ENCODE measurements at regions not wholly inside any gene's neighbourhood (a gene's known extent, or its start where the extent isn't known, plus 50 kb on each side); places are given as distances from the start of the nearest gene placed in this dataset.

DNA sequence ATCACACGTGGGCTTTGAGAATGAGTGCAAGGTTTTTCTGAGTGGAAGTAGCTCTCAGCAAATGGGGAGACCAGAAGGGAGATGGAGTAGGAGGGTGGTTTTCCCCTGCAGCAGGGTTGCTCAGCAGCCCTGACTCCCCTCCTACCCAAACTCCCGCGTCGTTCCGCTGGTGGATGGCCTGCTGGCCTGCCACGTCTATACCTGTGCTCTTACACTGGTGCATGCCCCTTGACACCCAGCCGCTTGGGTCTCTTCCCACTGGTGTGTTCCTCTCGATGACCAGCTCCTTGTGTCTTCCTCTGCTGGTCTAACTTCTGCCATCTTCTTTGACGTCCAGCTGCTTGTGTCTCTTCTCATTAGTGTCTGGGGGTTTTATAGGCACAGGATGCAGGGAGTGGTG, 1797.9 kb downstream of the NCAM2 start (continued):
- TF ChIP-seq, protein P1, sequence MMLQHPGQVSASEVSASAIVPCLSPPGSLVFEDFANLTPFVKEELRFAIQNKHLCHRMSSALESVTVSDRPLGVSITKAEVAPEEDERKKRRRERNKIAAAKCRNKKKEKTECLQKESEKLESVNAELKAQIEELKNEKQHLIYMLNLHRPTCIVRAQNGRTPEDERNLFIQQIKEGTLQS (CRISPR knock-in tag; conservative IDR thresholded peaks at IDR 0.05): no peak
- TF ChIP-seq JAZF1 (CRISPR knock-in tag; IDR thresholded peaks at IDR 0.05) (no peak), FOXK1 (CRISPR knock-in tag; IDR thresholded peaks at IDR 0.05) (no peak), JUN (CRISPR knock-in tag; IDR thresholded peaks at IDR 0.05) (no peak), CREM (CRISPR knock-in tag; IDR thresholded peaks at IDR 0.05) (no peak), RELA (CRISPR knock-in tag; IDR thresholded peaks at IDR 0.05; ENCODE audit: borderline replicate concordance) (no peak), ZNF121 (CRISPR knock-in tag; IDR thresholded peaks at IDR 0.05) (no peak), ZNF263 (CRISPR knock-in tag; IDR thresholded peaks at IDR 0.05; ENCODE audit: low read depth) (no peak), EMX1 (CRISPR knock-in tag; IDR thresholded peaks at IDR 0.05) (no peak)

DNA sequence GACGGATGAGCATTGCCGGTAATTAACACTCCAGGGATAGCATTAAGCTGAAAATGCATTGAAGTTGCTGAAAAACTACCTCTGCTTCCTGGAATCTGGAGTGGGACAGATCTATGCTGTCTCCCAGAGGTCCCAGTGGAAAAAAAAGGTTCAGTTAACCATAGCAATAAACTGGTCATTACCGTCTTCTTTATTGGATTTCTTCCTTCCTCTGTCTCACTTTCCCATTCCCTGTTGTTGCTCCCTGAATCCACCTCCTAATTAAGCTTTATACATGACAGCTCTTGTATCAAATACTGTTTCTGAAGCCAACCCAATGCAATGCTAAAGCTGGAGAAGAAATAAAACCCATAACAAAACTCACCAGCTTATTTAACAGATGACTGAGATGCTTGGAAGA, 1805.9 kb downstream of the NCAM2 start:
- Mint-ChIP-seq H3K4me1 (no peaks in the 10 kb centered on the region), H3K4me3 (no peak overlapping the region), H3K36me3 (no peaks in the 10 kb centered on the region), H3K27ac (no peak overlapping the region), H3K9me3 (peaks cover 8% of the 10 kb centered on the region), H3K27me3 (ENCODE audit: low read depth) (no peaks in the 10 kb centered on the region)
- DNase-seq (ENCODE audit: low spot score) (no peak), ATAC-seq (no peak)
- CTCF ChIA-PET: no interaction called here
- TF ChIP-seq ATF1 (CRISPR knock-in tag; IDR thresholded peaks at IDR 0.05) (no peak), NFE2L1 (CRISPR knock-in tag; IDR thresholded peaks at IDR 0.05) (no peak), TEAD4 (CRISPR knock-in tag; IDR thresholded peaks at IDR 0.05) (no peak), NR2C2 (CRISPR knock-in tag; IDR thresholded peaks at IDR 0.05) (no peak)
- TF ChIP-seq, protein P2, sequence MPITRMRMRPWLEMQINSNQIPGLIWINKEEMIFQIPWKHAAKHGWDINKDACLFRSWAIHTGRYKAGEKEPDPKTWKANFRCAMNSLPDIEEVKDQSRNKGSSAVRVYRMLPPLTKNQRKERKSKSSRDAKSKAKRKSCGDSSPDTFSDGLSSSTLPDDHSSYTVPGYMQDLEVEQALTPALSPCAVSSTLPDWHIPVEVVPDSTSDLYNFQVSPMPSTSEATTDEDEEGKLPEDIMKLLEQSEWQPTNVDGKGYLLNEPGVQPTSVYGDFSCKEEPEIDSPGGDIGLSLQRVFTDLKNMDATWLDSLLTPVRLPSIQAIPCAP (CRISPR knock-in tag; IDR thresholded peaks at IDR 0.05): no peak
- TF ChIP-seq, protein P3, sequence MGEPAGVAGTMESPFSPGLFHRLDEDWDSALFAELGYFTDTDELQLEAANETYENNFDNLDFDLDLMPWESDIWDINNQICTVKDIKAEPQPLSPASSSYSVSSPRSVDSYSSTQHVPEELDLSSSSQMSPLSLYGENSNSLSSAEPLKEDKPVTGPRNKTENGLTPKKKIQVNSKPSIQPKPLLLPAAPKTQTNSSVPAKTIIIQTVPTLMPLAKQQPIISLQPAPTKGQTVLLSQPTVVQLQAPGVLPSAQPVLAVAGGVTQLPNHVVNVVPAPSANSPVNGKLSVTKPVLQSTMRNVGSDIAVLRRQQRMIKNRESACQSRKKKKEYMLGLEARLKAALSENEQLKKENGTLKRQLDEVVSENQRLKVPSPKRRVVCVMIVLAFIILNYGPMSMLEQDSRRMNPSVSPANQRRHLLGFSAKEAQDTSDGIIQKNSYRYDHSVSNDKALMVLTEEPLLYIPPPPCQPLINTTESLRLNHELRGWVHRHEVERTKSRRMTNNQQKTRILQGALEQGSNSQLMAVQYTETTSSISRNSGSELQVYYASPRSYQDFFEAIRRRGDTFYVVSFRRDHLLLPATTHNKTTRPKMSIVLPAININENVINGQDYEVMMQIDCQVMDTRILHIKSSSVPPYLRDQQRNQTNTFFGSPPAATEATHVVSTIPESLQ (CRISPR knock-in tag; IDR thresholded peaks at IDR 0.05): no peak
- POLR2A ChIA-PET: no interaction called here

DNA sequence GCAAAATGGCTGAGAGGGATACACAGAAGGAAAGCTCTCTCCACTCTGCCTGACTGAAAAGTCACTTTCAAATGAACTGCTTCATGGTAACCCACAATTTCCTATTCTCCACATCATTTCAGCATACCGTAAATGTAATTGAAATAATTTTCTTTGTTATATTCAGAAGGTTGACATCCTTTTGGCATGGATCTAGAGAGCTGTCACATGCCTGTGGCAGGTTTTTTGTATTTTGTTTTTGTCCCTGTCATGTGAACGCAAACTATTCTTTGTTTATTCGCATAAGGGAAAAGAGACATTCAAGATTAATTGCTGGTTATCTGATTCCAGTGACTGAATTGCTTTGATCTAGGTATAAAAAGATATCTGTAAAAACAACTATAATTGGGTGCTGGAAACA, 1808.1 kb downstream of the NCAM2 start:
- Mint-ChIP-seq H3K36me3 (no peaks in the 10 kb centered on the region), H3K9me3 (peaks cover 17% of the 10 kb centered on the region), H3K4me3 (no peak overlapping the region), H3K27ac (no peak overlapping the region), H3K27me3 (ENCODE audit: low read depth) (no peaks in the 10 kb centered on the region), H3K4me1 (no peaks in the 10 kb centered on the region)
- POLR2A ChIA-PET: no interaction called here
- no peak for DNase-seq (ENCODE audit: low spot score)
- TF ChIP-seq, protein P4, sequence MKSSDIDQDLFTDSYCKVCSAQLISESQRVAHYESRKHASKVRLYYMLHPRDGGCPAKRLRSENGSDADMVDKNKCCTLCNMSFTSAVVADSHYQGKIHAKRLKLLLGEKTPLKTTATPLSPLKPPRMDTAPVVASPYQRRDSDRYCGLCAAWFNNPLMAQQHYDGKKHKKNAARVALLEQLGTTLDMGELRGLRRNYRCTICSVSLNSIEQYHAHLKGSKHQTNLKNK (CRISPR knock-in tag; IDR thresholded peaks at IDR 0.05): no peak
- TF ChIP-seq NFE2L1 (CRISPR knock-in tag; IDR thresholded peaks at IDR 0.05) (no peak), NFYB (CRISPR knock-in tag; conservative IDR thresholded peaks at IDR 0.05; ENCODE audit: low read depth) (no peak), SMAD3 (CRISPR knock-in tag; IDR thresholded peaks at IDR 0.05; ENCODE audit: borderline replicate concordance) (no peak), OVOL2 (CRISPR knock-in tag; IDR thresholded peaks at IDR 0.05; ENCODE audit: borderline replicate concordance) (no peak), CBFB (CRISPR knock-in tag; IDR thresholded peaks at IDR 0.05; ENCODE audit: low read depth) (no peak), NR2C2 (CRISPR knock-in tag; IDR thresholded peaks at IDR 0.05) (no peak), NFATC4 (CRISPR knock-in tag; IDR thresholded peaks at IDR 0.05) (no peak)
- TF ChIP-seq, protein P5, sequence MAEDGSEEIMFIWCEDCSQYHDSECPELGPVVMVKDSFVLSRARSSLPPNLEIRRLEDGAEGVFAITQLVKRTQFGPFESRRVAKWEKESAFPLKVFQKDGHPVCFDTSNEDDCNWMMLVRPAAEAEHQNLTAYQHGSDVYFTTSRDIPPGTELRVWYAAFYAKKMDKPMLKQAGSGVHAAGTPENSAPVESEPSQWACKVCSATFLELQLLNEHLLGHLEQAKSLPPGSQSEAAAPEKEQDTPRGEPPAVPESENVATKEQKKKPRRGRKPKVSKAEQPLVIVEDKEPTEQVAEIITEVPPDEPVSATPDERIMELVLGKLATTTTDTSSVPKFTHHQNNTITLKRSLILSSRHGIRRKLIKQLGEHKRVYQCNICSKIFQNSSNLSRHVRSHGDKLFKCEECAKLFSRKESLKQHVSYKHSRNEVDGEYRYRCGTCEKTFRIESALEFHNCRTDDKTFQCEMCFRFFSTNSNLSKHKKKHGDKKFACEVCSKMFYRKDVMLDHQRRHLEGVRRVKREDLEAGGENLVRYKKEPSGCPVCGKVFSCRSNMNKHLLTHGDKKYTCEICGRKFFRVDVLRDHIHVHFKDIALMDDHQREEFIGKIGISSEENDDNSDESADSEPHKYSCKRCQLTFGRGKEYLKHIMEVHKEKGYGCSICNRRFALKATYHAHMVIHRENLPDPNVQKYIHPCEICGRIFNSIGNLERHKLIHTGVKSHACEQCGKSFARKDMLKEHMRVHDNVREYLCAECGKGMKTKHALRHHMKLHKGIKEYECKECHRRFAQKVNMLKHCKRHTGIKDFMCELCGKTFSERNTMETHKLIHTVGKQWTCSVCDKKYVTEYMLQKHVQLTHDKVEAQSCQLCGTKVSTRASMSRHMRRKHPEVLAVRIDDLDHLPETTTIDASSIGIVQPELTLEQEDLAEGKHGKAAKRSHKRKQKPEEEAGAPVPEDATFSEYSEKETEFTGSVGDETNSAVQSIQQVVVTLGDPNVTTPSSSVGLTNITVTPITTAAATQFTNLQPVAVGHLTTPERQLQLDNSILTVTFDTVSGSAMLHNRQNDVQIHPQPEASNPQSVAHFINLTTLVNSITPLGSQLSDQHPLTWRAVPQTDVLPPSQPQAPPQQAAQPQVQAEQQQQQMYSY (CRISPR knock-in tag; IDR thresholded peaks at IDR 0.05): no peak
- TF ChIP-seq, protein P6, sequence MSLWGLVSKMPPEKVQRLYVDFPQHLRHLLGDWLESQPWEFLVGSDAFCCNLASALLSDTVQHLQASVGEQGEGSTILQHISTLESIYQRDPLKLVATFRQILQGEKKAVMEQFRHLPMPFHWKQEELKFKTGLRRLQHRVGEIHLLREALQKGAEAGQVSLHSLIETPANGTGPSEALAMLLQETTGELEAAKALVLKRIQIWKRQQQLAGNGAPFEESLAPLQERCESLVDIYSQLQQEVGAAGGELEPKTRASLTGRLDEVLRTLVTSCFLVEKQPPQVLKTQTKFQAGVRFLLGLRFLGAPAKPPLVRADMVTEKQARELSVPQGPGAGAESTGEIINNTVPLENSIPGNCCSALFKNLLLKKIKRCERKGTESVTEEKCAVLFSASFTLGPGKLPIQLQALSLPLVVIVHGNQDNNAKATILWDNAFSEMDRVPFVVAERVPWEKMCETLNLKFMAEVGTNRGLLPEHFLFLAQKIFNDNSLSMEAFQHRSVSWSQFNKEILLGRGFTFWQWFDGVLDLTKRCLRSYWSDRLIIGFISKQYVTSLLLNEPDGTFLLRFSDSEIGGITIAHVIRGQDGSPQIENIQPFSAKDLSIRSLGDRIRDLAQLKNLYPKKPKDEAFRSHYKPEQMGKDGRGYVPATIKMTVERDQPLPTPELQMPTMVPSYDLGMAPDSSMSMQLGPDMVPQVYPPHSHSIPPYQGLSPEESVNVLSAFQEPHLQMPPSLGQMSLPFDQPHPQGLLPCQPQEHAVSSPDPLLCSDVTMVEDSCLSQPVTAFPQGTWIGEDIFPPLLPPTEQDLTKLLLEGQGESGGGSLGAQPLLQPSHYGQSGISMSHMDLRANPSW (CRISPR knock-in tag; conservative IDR thresholded peaks at IDR 0.05; ENCODE audit: low read depth): no peak
- TF ChIP-seq, protein P7, sequence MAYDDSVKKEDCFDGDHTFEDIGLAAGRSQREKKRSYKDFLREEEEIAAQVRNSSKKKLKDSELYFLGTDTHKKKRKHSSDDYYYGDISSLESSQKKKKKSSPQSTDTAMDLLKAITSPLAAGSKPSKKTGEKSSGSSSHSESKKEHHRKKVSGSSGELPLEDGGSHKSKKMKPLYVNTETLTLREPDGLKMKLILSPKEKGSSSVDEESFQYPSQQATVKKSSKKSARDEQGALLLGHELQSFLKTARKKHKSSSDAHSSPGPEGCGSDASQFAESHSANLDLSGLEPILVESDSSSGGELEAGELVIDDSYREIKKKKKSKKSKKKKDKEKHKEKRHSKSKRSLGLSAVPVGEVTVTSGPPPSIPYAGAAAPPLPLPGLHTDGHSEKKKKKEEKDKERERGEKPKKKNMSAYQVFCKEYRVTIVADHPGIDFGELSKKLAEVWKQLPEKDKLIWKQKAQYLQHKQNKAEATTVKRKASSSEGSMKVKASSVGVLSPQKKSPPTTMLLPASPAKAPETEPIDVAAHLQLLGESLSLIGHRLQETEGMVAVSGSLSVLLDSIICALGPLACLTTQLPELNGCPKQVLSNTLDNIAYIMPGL (CRISPR knock-in tag; IDR thresholded peaks at IDR 0.05): no peak
- CTCF ChIA-PET: no interaction called here
- ATAC-seq: no peak

All from WTC11 (cell line).